Ammon's horn (tissue), 1 donor: ENCODE measurements at regions not wholly inside any gene's neighbourhood (a gene's known extent, or its start where the extent isn't known, plus 50 kb on each side); places are given as distances from the start of the nearest gene placed in this dataset.
"Not testable (repeated sequence)": the region's sequence is repeated elsewhere in the genome, so short reads cannot be mapped to it uniquely, and the experiment has no call there.

Experiments
- DNase-seq: peaks from one replicate; pipeline ENCODE4 v3.0.0-alpha.2; 2016; ENCODE audit warnings: low spot score

DNA sequence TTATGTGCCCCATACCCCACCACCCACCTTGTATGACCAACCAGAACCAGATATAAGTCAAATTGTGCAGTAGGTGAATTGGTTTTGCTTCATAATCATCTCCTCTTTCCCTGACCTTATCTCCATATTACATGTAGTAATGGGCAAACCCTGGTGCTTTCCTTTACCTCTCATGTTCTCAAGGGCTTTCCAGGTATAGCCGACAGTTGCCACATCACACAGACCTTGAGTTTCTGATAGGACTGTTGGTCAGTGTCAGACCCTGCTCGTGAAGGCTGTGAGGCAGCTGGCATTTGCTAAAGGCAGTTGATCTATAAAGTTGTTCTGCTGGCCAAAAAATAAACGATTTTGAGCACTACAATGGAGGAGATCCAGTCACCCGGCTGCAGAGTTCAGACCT, 145.9 kb downstream of the ALX1 start:
- no peak for DNase-seq

DNA sequence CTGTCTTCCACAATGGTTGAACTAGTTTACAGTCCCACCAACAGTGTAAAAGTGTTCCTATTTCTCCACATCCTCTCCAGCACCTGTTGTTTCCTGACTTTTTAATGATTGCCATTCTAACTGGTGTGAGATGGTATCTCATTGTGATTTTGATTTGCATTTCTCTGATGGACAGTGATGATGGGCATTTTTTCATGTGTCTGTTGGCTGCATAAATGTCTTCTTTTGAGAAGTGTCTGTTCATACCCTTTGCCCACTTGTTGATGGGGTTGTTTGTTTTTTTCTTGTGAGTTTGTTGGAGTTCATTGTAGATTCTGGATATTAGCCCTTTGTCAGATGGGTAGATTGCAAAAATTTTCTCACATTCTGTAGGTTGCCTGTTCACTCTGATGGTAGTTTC, 153.1 kb downstream of the ALX1 start:
- DNase-seq, result not testable (repeated sequence)

DNA sequence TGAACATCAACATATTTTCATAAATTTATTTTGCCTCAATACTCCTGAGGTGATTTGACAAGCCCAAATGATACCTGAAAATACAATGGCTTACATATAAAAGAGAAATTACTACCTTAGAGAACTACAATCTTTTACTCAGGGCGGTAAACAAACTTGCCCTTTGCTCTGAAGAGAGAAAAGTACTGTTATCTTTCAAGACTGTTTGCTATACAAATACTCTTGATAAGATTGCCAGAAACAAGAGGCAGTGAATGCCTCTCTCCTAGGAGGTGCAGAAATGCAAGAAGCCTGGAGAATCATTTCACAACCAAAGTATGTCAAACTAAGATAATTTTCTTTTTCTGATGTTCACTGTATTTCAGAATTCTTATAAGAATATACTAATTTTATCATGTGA, 160.3 kb downstream of the ALX1 start:
- no peak for DNase-seq

DNA sequence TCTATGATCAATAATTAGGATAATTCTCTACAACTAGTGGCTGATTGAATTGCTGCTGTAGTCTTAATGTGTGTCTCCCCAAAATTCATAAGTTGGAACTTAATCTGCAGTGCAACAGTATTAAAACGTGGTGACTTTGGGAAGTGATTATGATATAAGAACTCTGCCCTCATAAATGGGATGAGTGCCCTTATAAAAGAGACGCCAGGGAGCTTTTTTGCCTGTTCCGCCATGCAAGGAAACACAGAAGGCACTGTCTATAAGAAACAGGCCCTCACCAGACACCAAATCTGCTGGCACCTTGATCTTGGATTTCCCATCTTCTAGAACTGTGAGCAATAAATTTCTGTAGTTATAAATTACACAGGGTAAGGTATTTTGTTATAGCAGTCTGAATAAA, 161.0 kb downstream of the ALX1 start:
- DNase-seq, result no peak

DNA sequence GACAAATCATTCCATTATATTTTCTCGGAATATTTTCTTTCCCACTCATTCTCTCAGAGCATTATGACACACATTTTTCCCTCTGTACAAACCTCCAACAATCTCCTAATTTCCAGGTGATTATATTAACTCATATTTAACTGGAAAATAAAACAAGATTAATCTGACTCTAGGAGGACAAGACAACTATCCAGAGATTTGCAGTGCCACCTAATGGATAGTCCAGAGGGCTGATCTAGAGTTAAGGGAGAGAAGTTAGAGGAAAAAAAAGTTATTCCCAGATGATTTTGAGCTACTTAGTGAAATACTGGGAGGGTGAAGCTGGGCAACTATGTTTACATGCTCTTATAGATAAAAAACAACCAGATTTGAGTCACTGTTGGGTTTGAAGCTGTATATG, 161.7 kb downstream of the ALX1 start:
- no peak for DNase-seq

DNA sequence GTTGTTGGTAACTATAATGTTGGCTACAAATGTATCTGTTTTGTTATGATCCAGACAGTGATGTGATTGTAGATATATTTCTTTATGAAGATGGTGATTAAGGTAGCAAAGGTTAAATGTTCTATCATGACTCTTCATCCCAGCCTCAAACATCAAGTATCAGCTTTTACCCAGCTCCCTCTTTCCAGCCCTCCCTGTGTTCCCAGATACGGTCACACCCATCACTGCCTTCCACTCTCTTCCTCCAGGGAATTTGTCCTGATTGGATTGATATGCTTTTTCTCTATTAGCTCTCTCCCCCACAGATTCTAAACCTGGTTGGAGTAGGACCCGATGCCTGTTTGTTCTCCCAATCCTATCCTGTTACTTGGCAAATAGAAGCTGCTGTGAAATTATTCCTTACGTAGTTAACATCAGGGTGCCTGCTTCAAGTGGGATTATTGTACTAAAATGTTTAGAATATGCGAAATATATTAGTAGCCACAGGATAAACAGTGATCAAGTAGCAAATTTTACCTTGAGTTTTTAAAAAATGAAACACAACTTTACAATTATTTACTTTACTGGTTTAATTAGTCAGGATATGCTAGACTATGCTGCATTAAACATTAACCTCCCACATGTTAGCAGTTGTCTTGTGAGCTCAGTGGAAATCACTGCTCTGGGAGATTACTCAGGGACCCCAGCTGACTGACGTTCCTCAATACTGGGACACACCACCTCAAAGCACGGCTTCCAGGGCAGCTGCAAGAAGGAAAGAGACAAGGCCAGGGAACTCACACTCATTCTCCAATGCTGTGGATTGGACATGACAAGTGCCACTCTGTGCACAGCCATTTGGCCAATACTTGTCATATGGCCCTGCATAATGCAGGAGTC, 165.3 kb downstream of the ALX1 start:
- no peak for DNase-seq

DNA sequence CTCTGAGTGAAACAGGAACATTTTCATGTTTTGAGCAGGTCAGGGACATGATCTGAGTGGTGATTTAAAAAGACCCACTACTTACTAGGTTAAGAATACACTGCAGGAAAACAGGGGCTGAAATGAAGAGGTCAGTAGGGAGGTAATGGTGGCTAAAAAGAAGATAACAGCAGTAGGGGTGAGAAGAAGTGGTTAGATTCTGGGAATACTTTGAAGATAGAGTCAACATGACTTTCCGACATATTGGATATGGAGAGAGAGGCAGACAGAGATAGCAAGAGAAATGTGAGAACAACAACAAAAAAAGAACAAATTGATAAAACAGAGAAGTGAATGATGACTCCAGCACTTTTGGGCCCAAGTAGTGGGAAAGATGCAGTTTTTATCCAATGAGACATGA, 168.0 kb downstream of the ALX1 start:
- no peak for DNase-seq

DNA sequence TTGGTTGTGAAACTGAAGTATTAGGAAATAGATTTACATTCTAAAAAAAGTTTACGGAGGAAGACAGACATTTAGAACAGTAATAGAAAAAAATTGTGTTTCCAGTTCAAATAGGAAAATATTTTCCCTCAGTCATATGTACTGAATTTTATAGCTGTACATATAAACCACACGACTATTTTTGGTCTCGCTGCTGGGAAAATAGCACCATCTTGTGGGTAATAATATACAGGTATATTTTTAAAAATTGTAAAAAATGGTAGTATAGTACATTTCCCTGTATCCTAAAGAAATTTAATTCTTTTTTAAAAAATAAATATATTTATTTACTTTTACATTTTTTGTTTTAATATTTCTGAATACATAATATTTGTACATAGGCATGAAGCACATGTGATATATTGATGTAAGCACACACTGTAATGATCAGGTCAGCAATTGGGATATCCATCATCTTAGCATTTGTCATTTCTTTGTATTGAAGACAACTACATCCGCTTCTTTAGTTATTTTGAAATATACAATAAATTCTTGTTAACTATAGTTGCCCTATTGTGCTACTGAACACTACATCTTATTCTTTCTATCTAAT, 168.6 kb downstream of the ALX1 start:
- no peak for DNase-seq

DNA sequence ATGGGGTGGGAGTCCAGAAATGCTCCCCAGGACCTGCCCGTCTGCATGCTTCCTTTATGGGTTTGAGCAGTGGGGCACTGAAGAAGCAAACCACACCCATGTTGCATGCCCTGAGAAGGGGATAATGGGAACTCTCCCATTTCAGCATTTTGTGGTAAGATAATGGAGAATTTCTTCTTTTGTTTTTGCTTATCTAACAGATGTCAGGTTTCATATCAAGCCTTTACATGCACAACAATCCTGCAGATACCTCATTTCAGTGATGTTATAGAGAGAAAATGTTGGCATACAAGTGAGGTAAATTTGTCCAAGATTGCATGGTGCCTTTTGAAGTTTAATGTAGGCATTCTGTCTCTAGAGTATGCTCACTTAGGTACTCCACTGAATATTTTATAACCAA, 177.0 kb downstream of the ALX1 start:
- no peak for DNase-seq

DNA sequence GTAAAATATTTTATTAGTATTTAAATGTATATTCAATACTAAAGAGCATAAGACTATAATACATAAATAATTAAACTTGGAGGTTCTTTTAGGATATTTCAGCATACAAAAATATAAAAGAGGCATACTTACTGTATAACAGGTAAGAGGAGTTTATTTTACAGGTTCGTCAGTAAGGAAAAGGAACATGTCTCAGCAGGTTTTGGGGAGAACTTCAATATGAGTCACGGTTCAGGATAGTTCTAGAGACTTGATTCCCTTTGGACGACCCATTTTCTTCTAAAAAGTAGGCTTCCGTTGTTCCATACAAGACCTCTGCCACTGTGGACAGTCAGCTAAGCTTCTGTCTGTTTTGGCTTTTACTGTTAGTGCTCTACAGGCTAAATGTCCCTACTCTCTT, 181.1 kb downstream of the ALX1 start:
- no peak for DNase-seq

DNA sequence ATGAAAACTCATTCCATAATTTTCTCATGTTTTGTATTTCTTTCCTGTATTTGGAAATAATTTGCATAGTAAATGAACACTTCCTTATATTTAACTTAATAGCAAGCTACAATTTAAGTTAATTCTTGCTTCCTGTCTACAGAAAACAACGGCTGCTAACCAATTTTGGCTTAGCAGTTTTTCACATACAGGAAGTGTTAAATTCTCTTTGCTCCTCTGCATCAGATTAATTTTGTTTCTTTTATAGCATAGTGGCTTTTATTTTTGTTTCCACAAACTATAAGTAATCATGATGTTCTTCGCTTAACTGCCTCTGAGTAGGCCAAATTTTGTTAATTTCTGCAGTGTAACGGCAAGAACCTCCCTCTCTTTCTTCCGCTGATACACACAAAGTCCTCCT, 182.9 kb downstream of the ALX1 start:
- DNase-seq, result no peak

DNA sequence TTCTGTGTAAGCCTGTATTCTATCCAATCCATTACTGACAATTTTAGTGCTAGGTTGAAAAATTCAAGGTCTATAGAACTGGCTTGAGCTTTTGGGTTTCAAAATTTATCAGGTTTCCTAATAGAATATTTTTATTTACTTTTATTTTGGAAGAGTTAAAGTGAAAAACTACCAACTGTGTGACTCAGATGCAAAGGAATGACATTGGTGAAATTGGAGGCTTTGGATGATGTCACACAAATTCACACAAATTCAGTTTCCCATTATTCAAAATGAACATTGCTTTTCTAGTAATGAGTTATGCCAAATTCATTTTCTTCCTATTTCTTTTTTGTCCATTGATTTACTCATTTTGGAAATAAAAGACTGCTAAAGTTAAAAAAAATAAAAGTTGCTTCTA, 186.9 kb downstream of the ALX1 start:
- no peak for DNase-seq

DNA sequence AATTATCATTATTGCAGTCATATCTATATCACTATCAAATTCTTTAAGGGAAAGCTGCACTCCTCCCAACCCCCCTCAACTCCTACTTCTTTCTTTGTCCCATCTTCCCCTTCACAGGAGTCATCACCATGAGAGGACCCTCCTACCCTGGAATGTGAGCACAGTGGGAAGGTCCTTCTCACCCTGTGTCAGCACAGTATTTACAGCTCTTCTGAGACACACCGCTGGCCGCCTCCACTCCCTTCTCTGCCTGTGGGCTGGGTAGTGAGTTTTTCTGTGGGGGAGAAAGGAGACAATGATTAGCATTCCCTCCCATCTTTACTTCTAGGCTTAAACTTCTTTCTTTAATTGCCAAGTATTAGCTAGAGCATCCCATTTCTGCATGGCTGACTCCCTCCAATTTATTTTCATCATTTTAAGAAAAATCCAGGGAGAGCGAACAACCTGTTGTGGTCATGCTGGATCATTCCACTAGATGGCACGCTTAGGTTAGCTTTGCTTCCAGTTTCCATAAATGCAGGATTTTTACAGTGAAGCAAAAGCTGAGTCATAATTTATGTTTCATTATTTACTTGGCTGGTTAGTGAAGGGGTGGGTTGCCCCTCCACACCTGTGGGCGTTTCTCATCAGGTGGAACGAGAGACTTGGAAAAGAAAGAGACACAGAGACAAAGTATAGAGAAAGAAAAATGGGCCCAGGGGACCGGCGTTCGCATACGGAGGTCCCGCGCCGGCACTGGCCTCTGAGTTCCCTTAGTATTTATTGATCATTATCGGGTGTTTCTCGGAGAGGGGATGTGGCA, 188.5 kb downstream of the ALX1 start:
- peak; percentile 72 for DNase-seq

DNA sequence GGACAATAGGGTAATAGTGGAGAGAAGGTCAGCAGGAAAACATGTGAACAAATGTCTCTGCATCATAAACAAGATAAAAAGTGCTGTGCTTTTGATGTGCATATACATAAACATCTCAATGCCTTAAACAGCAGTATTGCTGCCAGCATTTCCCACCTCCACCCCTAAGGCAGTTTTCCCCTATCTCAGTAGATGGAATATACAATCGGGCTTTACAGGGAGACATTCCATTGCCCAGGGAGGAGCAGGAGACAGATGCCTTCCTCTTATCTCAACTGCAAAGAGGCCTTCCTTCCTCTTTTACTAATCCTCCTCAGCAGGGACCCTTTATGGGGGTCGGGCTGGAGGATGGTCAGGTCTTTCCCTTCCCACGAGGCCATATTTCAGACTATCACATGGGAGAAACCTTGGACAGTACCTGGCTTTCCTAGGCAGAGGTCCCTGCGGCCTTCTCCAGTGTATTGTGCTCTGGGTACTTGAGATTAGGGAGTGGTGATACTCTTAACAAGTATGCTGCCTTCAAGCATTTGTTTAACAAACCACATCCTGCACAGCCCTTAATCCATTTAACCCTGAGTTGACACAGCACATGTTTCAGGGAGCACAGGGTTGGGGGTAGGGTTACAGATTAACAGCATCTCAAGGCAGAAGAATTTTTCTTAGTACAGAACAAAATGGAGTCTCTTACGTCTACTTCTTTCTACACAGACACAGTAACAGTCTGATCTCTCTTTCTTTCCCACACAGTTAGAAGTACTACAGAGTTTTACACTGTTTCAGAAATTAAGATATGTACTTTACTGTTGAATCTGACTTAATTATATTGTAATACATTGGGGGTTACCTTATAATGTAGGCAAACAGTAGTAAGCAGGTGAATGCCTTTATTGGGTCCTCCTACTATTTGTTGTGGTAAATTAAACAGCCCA, 189.4 kb downstream of the ALX1 start:
- DNase-seq, result not testable (repeated sequence)

DNA sequence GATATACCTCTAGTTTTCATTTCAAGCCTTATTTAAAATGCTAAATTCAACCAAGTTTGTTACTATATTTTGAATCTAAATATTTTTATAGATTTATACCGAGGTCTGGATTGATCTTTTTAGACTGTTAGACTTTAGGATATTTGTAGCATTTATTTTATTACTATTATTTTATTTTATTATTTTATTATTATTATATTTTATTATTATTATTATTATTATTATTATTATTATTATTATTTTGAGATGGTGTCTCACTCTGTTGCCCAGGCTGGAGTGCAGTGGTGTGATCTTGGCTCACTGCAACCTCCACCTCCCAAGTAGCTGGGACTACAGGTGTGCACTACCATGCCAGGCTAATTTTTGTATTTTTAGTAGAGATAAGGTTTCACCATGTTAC, 195.3 kb downstream of the ALX1 start:
- not testable (repeated sequence) for DNase-seq

DNA sequence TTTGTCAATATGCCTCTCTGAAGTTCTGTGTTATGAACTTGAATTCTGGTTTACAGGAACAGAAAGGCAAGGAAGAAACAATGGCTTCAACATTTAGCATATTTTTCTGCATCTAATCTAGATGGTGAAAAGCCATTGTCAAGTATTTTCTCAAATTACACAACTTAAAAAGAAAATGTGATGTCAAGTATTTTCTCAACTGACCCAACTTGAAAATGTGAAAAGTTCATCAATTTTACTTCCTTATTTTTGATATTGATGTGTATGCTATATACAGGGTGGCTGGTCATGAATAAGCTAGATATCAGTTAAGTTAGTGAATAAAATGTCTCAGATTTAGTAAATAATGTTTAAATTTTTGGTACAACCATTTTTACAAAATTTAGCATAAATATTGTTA, 196.7 kb downstream of the ALX1 start:
- DNase-seq, result no peak

DNA sequence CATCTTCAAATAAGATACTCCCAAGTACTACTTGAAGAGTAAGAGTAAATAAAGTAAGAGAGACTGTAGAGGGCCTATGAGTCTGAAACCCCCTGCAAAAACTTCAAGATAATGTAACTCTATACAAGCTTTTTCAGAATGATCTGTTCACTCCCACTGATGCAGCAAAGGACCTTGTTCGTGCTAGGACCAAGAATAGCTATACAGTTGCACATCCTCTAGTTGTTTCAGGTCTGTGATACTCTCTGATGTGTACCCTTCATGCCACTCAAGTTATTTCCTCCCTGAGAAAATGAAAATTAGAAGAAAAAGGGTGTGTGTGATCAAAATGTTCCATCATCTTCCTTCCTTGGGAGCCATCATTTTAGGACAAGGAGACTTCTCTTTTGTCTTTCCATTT, 204.4 kb downstream of the ALX1 start:
- no peak for DNase-seq

DNA sequence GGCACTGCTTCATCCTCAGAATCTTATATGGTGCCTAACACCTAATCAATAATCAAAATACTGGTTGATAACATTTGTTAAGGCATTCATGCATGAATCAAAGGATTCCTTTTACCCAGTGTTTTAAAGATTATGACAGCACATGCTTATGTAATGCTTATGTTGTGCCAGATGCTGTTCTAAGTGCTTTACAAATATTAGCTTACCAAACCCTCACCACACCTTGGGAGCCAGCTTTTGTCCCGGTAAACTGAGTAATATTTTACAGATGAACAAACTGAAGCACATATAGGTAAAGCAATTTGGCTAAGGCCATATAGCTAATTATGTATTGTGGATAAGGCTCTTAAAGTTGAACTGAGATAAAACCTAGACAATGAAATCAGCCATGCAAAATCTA, 209.2 kb downstream of the ALX1 start:
- DNase-seq, result no peak

DNA sequence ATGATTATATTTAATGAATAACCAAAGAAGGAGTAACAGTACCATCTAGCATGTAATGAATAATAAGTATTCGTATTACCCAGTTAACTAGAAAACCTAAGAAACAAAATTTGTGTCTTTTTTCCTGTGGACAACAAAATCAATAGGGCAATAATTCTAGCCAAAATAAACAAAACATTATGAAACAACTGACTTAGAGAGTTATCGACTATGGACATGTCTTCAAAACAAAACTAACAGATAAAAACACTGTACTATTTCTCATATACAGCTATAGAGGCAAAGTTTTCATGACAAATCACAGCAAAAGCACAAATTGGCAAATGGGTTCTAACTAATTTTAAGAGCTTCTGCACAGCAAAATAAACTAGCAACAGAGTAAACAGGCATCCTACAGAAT, 224.1 kb downstream of the ALX1 start:
- no peak for DNase-seq

DNA sequence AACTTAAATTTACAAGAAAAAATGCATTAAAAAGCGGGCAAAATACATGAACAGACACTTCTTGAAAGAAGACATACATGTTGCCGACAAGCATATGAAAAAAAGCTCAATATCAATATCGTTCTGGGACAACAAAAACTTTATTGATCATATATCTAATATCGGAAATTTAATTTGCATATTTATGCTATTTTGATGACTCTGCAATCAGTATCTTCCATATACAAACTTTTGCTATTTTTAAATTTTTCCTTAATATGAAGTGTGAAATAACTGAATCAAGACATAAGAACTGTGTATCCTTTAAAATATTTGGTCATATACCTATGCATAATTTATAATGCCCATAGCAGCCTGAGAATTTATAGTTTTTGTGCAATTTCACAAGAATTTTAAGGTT, 224.6 kb downstream of the ALX1 start:
- no peak for DNase-seq

DNA sequence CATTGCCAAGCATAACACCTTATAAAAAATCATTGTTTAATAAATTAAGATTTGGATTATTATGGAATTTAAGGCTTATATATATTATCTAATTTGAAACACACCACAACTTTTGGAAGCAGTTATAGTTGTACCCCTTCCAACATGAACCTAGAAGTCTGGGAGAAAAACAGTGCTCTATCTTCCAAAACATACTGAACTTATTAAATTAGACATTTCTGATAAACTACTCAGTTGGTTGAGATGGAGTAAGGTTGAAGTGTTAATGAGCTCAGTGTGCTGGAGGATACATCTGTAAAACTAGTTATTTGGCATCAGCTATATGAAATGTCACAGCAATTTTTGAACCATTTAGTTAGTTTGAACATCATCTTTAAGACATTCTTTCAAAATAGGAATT, 227.4 kb downstream of the ALX1 start:
- no peak for DNase-seq
